Fibroblast of pulmonary artery (primary cell): ENCODE measurements at regions not wholly inside any gene's neighbourhood (a gene's known extent, or its start where the extent isn't known, plus 50 kb on each side); places are given as distances from the start of the nearest gene placed in this dataset.

Experiments used
- DNase-seq: peaks from one replicate; pipeline ENCODE4 v3.0.0-alpha.2; 2010; ENCODE audit warnings: low read depth
- H3K4me3 ChIP-seq: replicated peaks from 2 replicates; pipeline ENCODE4 v1.5.1; 2011; ENCODE audit warnings: low read depth, mild to moderate bottlenecking, control low read depth, low read length, moderate library complexity
- TF ChIP-seq, protein P1 (sequence below): IDR thresholded peaks from 2 replicates; pipeline ENCODE4 v1.5.1; 2011; ENCODE audit warnings: mild to moderate bottlenecking, control low read depth, low read length, inconsistent platforms; ENCODE audit errors: missing control alignments

GRCh38 chr6:15879371-15880261, 216.8 kb upstream of the DTNBP1 start:
- H3K4me3 ChIP-seq = no peak overlapping the region
- TF ChIP-seq, protein P1, sequence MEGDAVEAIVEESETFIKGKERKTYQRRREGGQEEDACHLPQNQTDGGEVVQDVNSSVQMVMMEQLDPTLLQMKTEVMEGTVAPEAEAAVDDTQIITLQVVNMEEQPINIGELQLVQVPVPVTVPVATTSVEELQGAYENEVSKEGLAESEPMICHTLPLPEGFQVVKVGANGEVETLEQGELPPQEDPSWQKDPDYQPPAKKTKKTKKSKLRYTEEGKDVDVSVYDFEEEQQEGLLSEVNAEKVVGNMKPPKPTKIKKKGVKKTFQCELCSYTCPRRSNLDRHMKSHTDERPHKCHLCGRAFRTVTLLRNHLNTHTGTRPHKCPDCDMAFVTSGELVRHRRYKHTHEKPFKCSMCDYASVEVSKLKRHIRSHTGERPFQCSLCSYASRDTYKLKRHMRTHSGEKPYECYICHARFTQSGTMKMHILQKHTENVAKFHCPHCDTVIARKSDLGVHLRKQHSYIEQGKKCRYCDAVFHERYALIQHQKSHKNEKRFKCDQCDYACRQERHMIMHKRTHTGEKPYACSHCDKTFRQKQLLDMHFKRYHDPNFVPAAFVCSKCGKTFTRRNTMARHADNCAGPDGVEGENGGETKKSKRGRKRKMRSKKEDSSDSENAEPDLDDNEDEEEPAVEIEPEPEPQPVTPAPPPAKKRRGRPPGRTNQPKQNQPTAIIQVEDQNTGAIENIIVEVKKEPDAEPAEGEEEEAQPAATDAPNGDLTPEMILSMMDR = no peak
- peak; percentile 79 for DNase-seq

DNA sequence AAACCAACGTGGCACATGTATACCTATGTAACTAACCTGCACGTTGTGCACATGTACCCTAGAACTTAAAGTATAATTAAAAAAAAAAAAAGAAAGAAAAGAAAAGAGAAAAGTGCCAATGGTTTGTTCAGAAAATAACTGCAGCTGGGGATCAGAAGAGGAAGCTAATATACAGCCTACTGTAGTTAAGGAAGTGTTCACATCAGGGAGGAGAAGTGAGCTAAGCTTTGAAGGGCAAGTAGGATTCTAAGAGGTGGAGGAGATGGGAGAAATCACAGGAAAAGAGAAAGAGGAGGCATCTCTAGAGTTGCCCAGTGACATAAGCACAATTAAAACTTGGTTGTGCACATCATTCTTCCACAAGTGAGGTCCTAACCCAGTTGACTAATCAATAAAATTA, 214.4 kb upstream of the DTNBP1 start:
- DNase-seq = no peak
- TF ChIP-seq, protein P1 = no peak
- H3K4me3 ChIP-seq = no peak overlapping the region

DNA sequence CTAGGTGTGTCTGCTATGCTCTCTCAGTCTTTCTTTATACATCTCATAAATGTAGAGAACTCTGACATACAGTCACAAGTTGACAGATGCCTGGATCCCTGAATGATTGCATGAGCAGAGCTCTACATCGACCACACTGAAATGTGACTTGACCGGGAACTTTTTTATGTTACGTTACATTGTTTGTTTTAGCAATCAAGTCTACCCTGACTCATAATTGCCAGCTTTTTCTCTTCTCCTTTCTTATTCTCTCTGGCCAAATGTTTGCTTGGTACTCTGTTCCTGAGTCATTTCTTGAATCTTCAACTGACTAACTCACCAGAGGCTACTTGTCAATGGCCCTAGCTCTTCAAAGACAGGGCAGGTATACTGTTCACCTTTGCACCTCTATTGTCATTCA, 213.6 kb upstream of the DTNBP1 start:
- peak; percentile 44 for DNase-seq
- TF ChIP-seq, protein P1 = no peak
- H3K4me3 ChIP-seq = no peak overlapping the region

DNA sequence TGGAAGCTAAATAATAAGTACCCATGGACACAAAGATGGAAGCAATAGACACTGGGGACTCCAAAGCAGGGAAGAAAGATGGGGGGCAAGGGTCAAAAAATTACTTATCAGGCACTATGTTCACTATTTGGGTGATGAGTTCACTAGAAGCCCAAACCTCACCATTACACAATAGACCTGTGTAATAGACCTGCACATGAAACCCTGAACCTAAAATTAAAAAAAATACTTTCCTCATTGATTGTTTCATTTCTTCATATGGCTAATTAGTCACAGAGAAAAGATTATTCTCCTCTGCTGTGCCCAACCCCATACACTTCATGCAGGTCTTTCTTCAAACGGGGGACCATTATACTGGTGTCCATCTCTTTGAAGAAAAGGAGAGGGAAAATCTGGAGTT, 213.0 kb upstream of the DTNBP1 start:
- no peak for DNase-seq
- H3K4me3 ChIP-seq = no peak overlapping the region
- TF ChIP-seq, protein P1 = no peak

- TF ChIP-seq, protein P1 = no peak
- H3K4me3 ChIP-seq = no peak overlapping the region
- peak; percentile 39 for DNase-seq
These were observed 212.0 kb upstream of the DTNBP1 start for GRCh38 chr6:15874821-15875220.

- no peak overlapping the region for H3K4me3 ChIP-seq
- no peak for DNase-seq
- TF ChIP-seq, protein P1 = no peak
These were observed 211.5 kb upstream of the DTNBP1 start for GRCh38 chr6:15874326-15874725.
